Naive B cell (primary cell): ENCODE measurements at regions not wholly inside any gene's neighbourhood (a gene's known extent, or its start where the extent isn't known, plus 50 kb on each side); places are given as distances from the start of the nearest gene placed in this dataset.
"Not testable (repeated sequence)": the region's sequence is repeated elsewhere in the genome, so short reads cannot be mapped to it uniquely, and the experiment has no call there.

Experiments
- ATAC-seq, 2 donors: fragments of 150-1000 bp; cut with Tn5 transposase; 2 replicates each; pipeline ENCODE4 v1.10.0; 2021; ENCODE audit warnings: low read depth in 2 of 2, mild to moderate bottlenecking in 2 of 2, moderate library complexity in 2 of 2
- DNase-seq: peaks from one replicate; pipeline ENCODE4 v3.0.0; 2022
- H3K27ac Mint-ChIP-seq, 6 donors: one replicate each; pipeline ENCODE4 v1.8.0; 2020 to 2022; ENCODE audit warnings: mild to moderate bottlenecking in 6 of 6, mixed read lengths in 6 of 6, moderate library complexity in 5 of 6, inconsistent platforms in 2 of 6
- H3K27me3 Mint-ChIP-seq, 3 donors: one replicate each; pipeline ENCODE4 v1.8.0; 2021 to 2022; ENCODE audit warnings: mixed read lengths in 3 of 3, mild to moderate bottlenecking in 1 of 3
- H3K36me3 Mint-ChIP-seq, 2 donors: one replicate each; pipeline ENCODE4 v1.8.0; 2020 to 2022; ENCODE audit warnings: mixed read lengths in 2 of 2, inconsistent platforms in 1 of 2, mild to moderate bottlenecking in 1 of 2
- H3K4me1 Mint-ChIP-seq, 3 donors: one replicate each; pipeline ENCODE4 v1.8.0; 2020 to 2022; ENCODE audit warnings: mixed read lengths in 3 of 3, inconsistent platforms in 1 of 3, mild to moderate bottlenecking in 1 of 3, moderate library complexity in 1 of 3
- H3K4me3 Mint-ChIP-seq, 8 donors: one replicate each; pipeline ENCODE4 v1.8.0; 2020 to 2022; ENCODE audit warnings: mild to moderate bottlenecking in 8 of 8, mixed read lengths in 8 of 8, moderate library complexity in 8 of 8, inconsistent platforms in 2 of 8
- H3K9me3 Mint-ChIP-seq, 7 donors: one replicate each; pipeline ENCODE4 v1.8.0; 2020 to 2022; ENCODE audit warnings: mixed read lengths in 7 of 7, mild to moderate bottlenecking in 5 of 7, inconsistent platforms in 2 of 7, moderate library complexity in 1 of 7

DNA sequence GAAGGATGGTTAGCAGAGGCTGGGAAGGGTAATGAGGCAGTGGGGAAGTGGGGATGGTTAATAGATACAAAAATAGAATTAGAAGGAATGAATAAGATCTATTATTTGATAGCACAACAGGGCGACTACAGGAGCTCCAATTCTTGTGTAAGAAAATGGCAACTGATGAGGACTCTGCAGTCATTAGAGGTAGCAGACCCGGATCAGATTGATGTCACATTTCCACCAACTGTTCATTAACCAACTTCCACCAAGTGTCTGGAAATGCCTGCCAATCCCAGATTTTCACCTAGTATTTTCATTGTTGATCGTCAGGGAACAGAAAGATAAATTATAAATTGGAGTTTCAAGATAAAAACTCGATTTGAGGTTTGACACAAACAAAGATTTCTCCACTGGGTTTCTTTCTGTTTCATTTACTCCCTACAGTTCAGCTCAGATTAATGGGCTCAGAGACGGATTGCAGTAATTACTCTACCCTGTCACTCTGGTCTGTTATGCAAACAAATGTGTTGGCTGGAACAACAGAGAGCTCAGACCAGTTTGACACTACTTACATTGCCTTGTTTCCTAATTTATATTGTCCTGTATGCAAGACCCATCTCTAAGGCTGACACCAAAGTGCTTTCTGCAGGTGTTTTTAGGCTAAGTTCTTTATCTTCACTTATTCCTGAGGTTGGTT, 909.2 kb upstream of the PRKX start:
- ATAC-seq (no peak), DNase-seq (no peak)
- Mint-ChIP-seq H3K9me3 (peaks cover 0 to 11% (median 3%) of the 10 kb centered on the region in 7 donors), H3K36me3 (no peaks in the 10 kb centered on the region), H3K27me3 (no peaks in the 10 kb centered on the region), H3K4me1 (no peaks in the 10 kb centered on the region), H3K4me3 (no peak overlapping the region), H3K27ac (peak overlapping the region in 1 of 6 donors; percentile 13)

DNA sequence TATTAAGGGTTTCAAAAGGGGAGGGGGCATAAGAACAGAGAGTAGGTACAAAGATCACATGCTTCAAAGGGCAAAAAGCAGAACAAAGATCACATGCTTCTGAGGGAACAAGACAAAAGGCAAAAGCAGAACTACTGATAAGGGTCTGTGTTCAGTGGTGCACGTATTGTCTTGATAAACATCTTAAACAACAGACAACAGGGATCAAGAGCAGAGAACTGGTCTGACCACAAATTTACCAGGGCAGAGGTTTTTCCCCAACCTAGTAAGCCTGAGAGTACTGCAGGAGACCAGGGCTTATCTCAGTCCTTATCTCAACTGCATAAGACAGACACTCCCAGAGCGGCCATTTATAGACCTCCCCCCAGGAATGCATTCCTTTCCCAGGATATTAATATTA, 900.2 kb upstream of the PRKX start:
- H3K36me3 Mint-ChIP-seq, H3K4me1 Mint-ChIP-seq, ATAC-seq, H3K4me3 Mint-ChIP-seq, H3K27ac Mint-ChIP-seq, DNase-seq, H3K27me3 Mint-ChIP-seq: not testable (repeated sequence)
- peaks cover 9 to 20% (median 16%) of the 10 kb centered on the region in 7 donors for H3K9me3 Mint-ChIP-seq

DNA sequence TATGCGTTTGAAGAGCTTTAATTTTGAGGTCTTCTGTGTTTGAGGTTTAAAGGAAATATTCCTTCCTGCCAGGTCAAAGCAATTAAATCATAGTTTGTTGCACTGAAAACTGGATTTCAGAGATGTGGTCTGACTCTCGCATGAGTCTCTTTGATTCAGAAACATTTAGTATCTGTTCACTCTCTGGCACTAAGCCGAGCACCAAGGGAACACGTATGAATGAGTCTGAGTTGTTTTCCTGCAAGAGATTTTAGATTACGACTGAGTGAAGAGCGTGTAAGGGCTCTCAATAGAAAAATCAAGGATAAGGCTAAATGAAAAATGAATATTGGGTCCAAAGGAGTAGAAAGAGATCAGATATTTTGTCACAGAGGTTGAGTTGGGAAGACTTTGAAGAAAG, 875.4 kb upstream of the PRKX start:
- Mint-ChIP-seq H3K27ac (no peak overlapping the region), H3K4me3 (no peak overlapping the region), H3K27me3 (no peaks in the 10 kb centered on the region), H3K9me3 (peaks cover 0 to 12% (median 3%) of the 10 kb centered on the region in 7 donors), H3K36me3 (no peaks in the 10 kb centered on the region), H3K4me1 (no peaks in the 10 kb centered on the region)
- ATAC-seq (no peak), DNase-seq (no peak)

DNA sequence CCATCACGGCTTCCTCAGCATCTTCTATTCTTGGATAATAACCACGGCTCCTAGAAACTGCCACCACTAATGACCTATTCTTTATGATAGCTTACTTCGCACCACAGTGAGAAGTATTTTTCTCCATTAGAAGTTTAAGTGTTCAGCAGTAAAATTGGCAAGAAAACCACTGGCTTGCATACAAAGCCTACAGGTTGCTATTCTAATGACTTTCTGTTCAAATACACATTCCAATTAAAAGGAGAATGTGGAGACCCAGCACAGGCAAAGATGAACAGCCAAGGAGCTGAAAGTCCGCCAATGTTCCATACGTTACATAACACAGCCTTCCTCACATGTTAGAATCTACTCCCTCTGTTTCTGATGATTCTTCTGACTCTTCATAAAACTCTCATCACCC, 875.0 kb upstream of the PRKX start:
- DNase-seq (no peak), ATAC-seq (no peak)
- H3K36me3 Mint-ChIP-seq: no peaks in the 10 kb centered on the region
- no peaks in the 10 kb centered on the region for H3K4me1 Mint-ChIP-seq
- peaks cover 0 to 12% (median 3%) of the 10 kb centered on the region in 7 donors for H3K9me3 Mint-ChIP-seq
- no peak overlapping the region for H3K27ac Mint-ChIP-seq
- no peaks in the 10 kb centered on the region for H3K27me3 Mint-ChIP-seq
- no peak overlapping the region for H3K4me3 Mint-ChIP-seq

DNA sequence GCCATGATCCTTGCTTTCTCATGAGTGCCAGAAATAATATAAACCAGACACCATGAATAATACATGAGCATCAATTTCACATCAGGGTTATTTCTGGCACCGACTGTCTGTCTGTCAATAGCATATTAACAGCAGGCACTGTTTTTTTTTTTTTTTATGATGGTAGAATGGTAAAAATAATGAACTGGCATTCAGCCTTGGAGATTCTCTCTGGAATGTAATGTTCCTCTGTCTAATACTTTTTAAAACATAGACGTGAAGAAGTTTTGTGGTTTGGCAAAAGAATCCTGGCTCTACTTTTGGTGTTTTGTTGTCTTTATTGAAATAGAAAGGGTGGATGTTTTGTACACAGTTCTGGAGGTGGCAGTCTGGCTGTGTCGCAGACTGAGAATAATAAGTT, 874.6 kb upstream of the PRKX start:
- Mint-ChIP-seq H3K4me3 (no peak overlapping the region), H3K4me1 (no peaks in the 10 kb centered on the region), H3K9me3 (peaks cover 0 to 12% (median 3%) of the 10 kb centered on the region in 7 donors), H3K36me3 (no peaks in the 10 kb centered on the region), H3K27me3 (no peaks in the 10 kb centered on the region), H3K27ac (no peak overlapping the region)
- no peak for DNase-seq
- ATAC-seq: no peak

DNA sequence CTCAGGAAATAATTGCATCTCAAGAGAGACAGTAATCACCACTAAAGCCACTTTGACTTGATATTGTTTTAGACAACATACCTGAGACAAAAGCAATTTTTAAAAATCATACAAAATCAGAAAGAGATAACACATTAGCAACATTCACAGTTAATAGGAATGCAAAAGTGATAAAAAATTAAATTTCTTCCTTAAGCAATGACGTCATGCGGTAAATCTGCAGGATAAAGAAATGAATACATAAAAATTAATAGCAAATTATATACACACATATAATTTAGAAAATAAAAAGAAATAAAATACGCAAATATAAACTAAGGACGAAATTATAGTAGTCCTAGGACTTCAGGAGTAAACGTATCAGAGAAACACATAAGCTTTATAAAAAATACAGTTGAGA, 866.5 kb upstream of the PRKX start:
- Mint-ChIP-seq H3K27me3 (peaks cover 0 to 6% (median 0%) of the 10 kb centered on the region in 3 donors), H3K4me3 (no peak overlapping the region), H3K27ac (no peak overlapping the region), H3K4me1 (no peaks in the 10 kb centered on the region), H3K9me3 (peaks cover 0 to 5% (median 0%) of the 10 kb centered on the region in 7 donors), H3K36me3 (no peaks in the 10 kb centered on the region)
- ATAC-seq (no peak), DNase-seq (no peak)

DNA sequence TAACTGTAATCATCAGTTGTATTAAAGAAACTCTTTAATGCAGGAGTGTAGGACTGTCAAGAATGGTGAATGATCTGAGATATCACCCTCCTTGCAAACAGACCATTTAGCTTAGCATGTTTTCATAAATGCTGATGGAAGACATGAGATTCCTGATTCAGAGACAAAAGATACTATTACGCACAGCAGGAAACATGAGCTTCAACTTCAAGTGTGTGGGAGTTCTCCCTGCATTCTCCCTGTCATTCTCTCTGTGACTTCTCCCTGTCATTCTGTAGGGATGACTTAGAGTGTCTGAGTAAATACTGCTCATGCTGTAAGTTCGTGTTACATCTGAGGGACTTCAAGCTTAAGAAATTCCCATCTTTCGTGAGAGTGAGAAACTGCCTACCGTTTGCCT, 866.0 kb upstream of the PRKX start:
- peaks cover 0 to 6% (median 0%) of the 10 kb centered on the region in 3 donors for H3K27me3 Mint-ChIP-seq
- H3K4me3 Mint-ChIP-seq: no peak overlapping the region
- H3K27ac Mint-ChIP-seq: no peak overlapping the region
- peaks cover 0 to 2% (median 0%) of the 10 kb centered on the region in 7 donors for H3K9me3 Mint-ChIP-seq
- ATAC-seq (no peak), DNase-seq (no peak)
- no peaks in the 10 kb centered on the region for H3K36me3 Mint-ChIP-seq
- H3K4me1 Mint-ChIP-seq: no peaks in the 10 kb centered on the region

DNA sequence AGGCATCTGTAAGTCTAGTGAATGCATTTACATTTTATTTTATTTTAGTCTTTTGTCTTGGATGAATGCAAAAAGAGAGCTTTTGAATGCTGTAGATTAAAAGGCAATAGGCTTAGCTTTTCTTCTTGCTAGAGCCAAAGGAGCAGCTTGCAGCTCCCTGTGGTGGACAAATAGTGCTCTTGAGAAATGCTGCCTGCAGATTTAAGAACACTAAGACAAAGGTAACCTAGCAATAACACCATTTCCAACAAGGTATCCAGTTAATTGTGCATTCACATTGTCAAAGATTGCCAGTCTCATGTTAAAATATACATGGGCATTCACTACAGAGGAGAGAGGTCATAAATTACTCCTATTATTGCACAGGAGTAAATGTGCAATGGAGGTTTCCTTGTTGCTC, 859.2 kb upstream of the PRKX start:
- ATAC-seq (no peak), DNase-seq (no peak)
- H3K4me3 Mint-ChIP-seq: no peak overlapping the region
- no peaks in the 10 kb centered on the region for H3K4me1 Mint-ChIP-seq
- H3K9me3 Mint-ChIP-seq: peaks cover 3 to 22% (median 8%) of the 10 kb centered on the region in 7 donors
- no peak overlapping the region for H3K27ac Mint-ChIP-seq
- peaks cover 0 to 2% (median 0%) of the 10 kb centered on the region in 3 donors for H3K27me3 Mint-ChIP-seq
- H3K36me3 Mint-ChIP-seq: no peaks in the 10 kb centered on the region

DNA sequence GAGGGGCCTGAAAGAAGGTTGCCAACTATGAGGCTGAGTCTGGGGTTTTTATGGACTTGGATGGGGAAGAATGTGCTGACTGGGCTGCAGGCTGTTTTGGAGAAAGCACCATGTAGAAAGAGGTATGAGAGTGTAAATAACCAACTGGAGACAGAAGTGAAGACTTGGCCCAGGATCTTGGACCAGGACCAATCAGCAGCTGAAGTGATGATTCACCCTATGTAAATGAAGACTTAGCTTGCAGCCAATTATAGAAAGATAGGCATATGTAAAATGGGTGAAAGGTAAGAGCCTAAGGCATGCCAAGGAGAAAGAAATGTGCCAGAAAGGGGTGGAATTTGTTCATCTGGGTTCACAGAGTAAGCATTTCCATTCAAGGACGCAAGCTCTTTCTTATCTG, 856.7 kb upstream of the PRKX start:
- no peak for ATAC-seq
- Mint-ChIP-seq H3K36me3 (no peaks in the 10 kb centered on the region), H3K9me3 (peaks cover 3 to 22% (median 8%) of the 10 kb centered on the region in 7 donors), H3K4me1 (no peaks in the 10 kb centered on the region), H3K4me3 (no peak overlapping the region), H3K27me3 (no peaks in the 10 kb centered on the region), H3K27ac (peak overlapping the region in 1 of 6 donors; percentile 59)
- DNase-seq: no peak

DNA sequence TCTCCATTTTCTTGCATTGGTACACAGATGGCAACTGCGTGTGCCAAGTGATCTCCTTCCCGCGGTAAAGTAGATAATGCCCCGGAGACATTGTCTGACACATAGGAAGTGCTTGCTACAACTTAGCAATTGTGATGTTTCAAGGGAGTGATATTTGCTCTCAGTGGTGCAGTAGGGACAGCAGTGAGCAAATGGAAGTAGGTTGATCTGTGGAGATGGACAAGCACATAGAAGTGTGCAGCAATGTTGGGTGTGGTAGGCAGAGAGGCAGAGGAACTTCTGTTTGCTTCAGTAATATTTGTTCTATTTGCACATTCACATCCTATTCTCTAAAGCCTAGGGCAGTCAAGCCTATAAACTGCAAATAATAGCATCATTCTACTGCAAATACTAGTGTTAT, 846.7 kb upstream of the PRKX start:
- H3K36me3 Mint-ChIP-seq: no peaks in the 10 kb centered on the region
- no peak overlapping the region for H3K4me3 Mint-ChIP-seq
- no peaks in the 10 kb centered on the region for H3K4me1 Mint-ChIP-seq
- peaks cover 0 to 4% (median 0%) of the 10 kb centered on the region in 7 donors for H3K9me3 Mint-ChIP-seq
- H3K27me3 Mint-ChIP-seq: no peaks in the 10 kb centered on the region
- no peak for DNase-seq
- H3K27ac Mint-ChIP-seq: no peak overlapping the region
- no peak for ATAC-seq

DNA sequence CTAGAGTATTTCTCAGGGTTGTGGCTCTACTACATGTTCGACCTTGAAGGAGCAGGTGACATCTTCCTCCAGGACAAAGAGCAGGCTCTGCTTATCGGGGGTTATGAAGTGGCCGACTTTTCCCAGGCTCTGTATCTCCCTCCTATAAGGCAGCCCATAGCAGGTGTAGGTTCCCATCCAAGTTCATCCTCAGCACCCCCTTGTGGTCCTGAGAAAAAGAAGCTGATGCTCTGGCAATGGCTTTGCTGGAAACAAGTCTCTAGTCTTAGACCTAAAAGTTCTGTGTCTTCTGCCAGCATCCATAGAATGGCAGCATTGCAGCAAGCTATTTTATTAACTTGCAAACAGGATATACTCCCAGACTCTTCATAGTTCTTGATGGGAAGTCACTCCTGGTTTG, 836.6 kb upstream of the PRKX start:
- Mint-ChIP-seq H3K27ac (no peak overlapping the region), H3K4me3 (no peak overlapping the region), H3K27me3 (peaks cover 0 to 2% (median 0%) of the 10 kb centered on the region in 3 donors), H3K36me3 (no peaks in the 10 kb centered on the region), H3K9me3 (peaks cover 0 to 1% (median 0%) of the 10 kb centered on the region in 7 donors), H3K4me1 (no peaks in the 10 kb centered on the region)
- no peak for DNase-seq
- no peak for ATAC-seq

DNA sequence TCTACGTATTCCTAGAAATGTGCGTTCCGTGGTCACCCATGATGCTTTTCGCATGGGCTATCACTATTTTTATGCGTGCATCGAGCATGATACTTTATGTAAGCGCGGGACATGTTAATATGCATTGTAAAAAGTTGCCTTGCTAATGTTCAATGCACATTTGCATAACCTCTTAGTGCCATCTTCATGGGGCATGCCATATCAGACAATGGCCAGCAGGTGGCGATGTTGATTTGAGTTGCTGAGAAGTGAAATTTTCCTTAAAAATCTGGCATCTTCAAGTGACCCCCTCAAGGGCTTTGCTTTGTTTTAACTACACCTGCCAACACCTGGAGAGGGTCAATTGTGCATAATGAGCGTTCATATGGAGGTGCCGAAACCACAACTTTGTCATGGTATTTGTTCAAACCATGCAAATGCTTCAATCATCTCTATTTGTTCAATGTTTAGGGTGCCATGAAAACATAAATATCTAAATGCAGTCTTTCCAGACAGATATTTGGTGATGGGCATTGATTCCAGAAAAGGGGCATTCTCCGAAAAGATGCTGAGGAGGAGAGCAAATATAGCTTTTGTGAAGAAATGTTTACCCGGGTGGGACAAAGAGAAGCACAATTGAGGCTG, 833.9 kb upstream of the PRKX start:
- Mint-ChIP-seq H3K27ac (no peak overlapping the region), H3K27me3 (peaks cover 0 to 9% (median 0%) of the 10 kb centered on the region in 3 donors), H3K36me3 (no peaks in the 10 kb centered on the region), H3K9me3 (peaks cover 0 to 1% (median 0%) of the 10 kb centered on the region in 7 donors), H3K4me3 (no peak overlapping the region), H3K4me1 (no peaks in the 10 kb centered on the region)
- ATAC-seq (peak in 1 of 2 donors; percentile 30), DNase-seq (peak; percentile 33)

DNA sequence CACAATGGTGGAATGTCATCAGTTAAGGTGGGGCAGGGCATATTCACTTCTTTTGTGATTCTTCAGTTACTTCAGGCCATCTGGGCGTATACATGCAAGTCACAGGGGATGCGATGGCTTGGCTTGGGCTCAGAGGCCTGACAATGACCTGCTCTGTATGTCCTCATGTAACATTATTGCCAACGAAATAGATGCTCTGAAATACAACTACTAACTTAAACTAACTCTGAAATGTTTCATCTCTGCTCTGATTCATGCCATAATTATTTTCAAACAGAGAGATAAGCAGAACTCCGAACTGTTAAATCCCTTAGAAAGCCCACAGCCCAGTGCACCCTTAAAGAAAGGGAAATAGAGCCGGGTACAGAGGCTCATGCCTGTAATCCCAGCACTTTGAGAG, 832.7 kb upstream of the PRKX start:
- not testable (repeated sequence) for H3K36me3 Mint-ChIP-seq, H3K4me3 Mint-ChIP-seq, H3K4me1 Mint-ChIP-seq, H3K27me3 Mint-ChIP-seq, DNase-seq, H3K27ac Mint-ChIP-seq, ATAC-seq, H3K9me3 Mint-ChIP-seq

DNA sequence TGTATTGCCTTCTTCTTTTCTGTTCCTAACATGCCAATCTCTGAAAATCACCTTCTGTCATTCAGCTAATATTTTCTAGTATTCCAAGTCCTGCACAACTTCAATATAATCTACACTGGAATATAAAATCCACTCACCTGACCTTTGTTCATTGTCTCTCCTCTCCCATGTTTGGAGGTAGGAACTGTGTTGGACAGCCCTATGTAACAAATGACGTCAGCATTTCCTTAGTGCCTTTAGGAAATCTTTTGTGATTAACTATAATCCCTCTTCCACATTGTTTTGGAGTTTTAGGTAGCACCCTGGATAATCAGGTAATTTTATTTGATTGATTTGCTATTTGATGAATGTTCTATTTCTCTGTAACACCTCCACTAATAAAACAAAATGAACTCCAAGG, 814.8 kb upstream of the PRKX start:
- no peak for ATAC-seq
- Mint-ChIP-seq H3K27ac (no peak overlapping the region), H3K36me3 (no peaks in the 10 kb centered on the region), H3K4me1 (no peaks in the 10 kb centered on the region), H3K27me3 (no peaks in the 10 kb centered on the region), H3K4me3 (no peak overlapping the region), H3K9me3 (peaks cover 0 to 4% (median 0%) of the 10 kb centered on the region in 7 donors)
- no peak for DNase-seq
